GM04503 (cell line): ENCODE measurements at regions not wholly inside any gene's neighbourhood (a gene's known extent, or its start where the extent isn't known, plus 50 kb on each side); places are given as distances from the start of the nearest gene placed in this dataset.
"Not testable (repeated sequence)": the region's sequence is repeated elsewhere in the genome, so short reads cannot be mapped to it uniquely, and the experiment has no call there.

Experiments used
- DNase-seq: peaks from one replicate; pipeline ENCODE4 v3.0.0-alpha.2; 2012; ENCODE audit warnings: low read depth

- DNase-seq = no peak
Observed at GRCh38 chr9:1115370-1115769, 65.2 kb downstream of the DMRT2 start.

GRCh38 chr9:1117439-1117838 is 67.3 kb downstream of the DMRT2 start:
- DNase-seq = no peak

- no peak for DNase-seq
Observed at GRCh38 chr9:1120500-1121165, 70.5 kb downstream of the DMRT2 start.

- no peak for DNase-seq
Observed at GRCh38 chr9:1125741-1126140, 75.6 kb downstream of the DMRT2 start.

- no peak for DNase-seq
Observed at GRCh38 chr9:1128046-1128445, 77.9 kb downstream of the DMRT2 start.

- no peak for DNase-seq
Observed at GRCh38 chr9:1129382-1129781, 79.2 kb downstream of the DMRT2 start.

- no peak for DNase-seq
Observed at GRCh38 chr9:1140057-1140456, 89.9 kb downstream of the DMRT2 start.

GRCh38 chr9:1151691-1152090 is 101.5 kb downstream of the DMRT2 start:
- DNase-seq = no peak

GRCh38 chr9:1152171-1152570 is 102.0 kb downstream of the DMRT2 start:
- no peak for DNase-seq

GRCh38 chr9:1154739-1155138 is 104.6 kb downstream of the DMRT2 start:
- DNase-seq = no peak

- no peak for DNase-seq
Observed at GRCh38 chr9:1155602-1156001, 105.4 kb downstream of the DMRT2 start.

GRCh38 chr9:1156794-1157550 is 106.8 kb downstream of the DMRT2 start:
- no peak for DNase-seq

- no peak for DNase-seq
Observed at GRCh38 chr9:1157836-1158235, 107.7 kb downstream of the DMRT2 start.

- no peak for DNase-seq
Observed at GRCh38 chr9:1170918-1171317, 120.8 kb downstream of the DMRT2 start.

- DNase-seq = no peak
Observed at GRCh38 chr9:1171546-1171945, 121.4 kb downstream of the DMRT2 start.

GRCh38 chr9:1173211-1173610 is 123.1 kb downstream of the DMRT2 start:
- peak; percentile 5 for DNase-seq

GRCh38 chr9:1173993-1174392 is 123.8 kb downstream of the DMRT2 start:
- DNase-seq = peak; percentile 24

GRCh38 chr9:1179366-1179765 is 129.2 kb downstream of the DMRT2 start:
- no peak for DNase-seq

GRCh38 chr9:1184146-1184545 is 134.0 kb downstream of the DMRT2 start:
- DNase-seq = no peak

GRCh38 chr9:1187137-1187536 is 137.0 kb downstream of the DMRT2 start:
- not testable (repeated sequence) for DNase-seq

- not testable (repeated sequence) for DNase-seq
Observed at GRCh38 chr9:1195636-1196035, 145.5 kb downstream of the DMRT2 start.

GRCh38 chr9:1198085-1198484 is 147.9 kb downstream of the DMRT2 start:
- no peak for DNase-seq

GRCh38 chr9:1200847-1201251 is 150.7 kb downstream of the DMRT2 start:
- DNase-seq = no peak

GRCh38 chr9:1201262-1201661 is 151.1 kb downstream of the DMRT2 start:
- DNase-seq = no peak
